ENCODE measurements at regions not wholly inside any gene's neighbourhood (a gene's known extent, or its start where the extent isn't known, plus 50 kb on each side); places are given as distances from the start of the nearest gene placed in this dataset.

GRCh38 chr12:91778091-91778832, 367.4 kb downstream of the BTG1 start:
- peak overlapping the region; percentile 46 for H3K4me3 ChIP-seq (ENCODE audit: low read length)
- no peaks in the 10 kb centered on the region for H3K27me3 ChIP-seq (replicated peaks; ENCODE audit: control insufficient read depth, insufficient read depth, low read length)
- no peak for DNase-seq (ENCODE audit: low read depth)
- H3K9me3 ChIP-seq (ENCODE audit: control insufficient read depth, low read length) = no peaks in the 10 kb centered on the region
- H3K9ac ChIP-seq (ENCODE audit: low read length) = no peak overlapping the region
- H3K36me3 ChIP-seq (ENCODE audit: control insufficient read depth, insufficient read depth, low read length, severe bottlenecking) = no peaks in the 10 kb centered on the region
- H3K4me1 ChIP-seq (ENCODE audit: control insufficient read depth, insufficient read depth, low read length) = peaks cover 27% of the 10 kb centered on the region

GRCh38 chr12:91777268-91777992, 368.2 kb downstream of the BTG1 start:
- H3K36me3 ChIP-seq (ENCODE audit: control insufficient read depth, insufficient read depth, low read length, severe bottlenecking) = no peaks in the 10 kb centered on the region
- DNase-seq (ENCODE audit: low read depth) = no peak
- H3K9ac ChIP-seq (ENCODE audit: low read length) = no peak overlapping the region
- peaks cover 27% of the 10 kb centered on the region for H3K4me1 ChIP-seq (ENCODE audit: control insufficient read depth, insufficient read depth, low read length)
- no peak overlapping the region for H3K4me3 ChIP-seq (ENCODE audit: low read length)
- no peaks in the 10 kb centered on the region for H3K9me3 ChIP-seq (ENCODE audit: control insufficient read depth, low read length)
- H3K27me3 ChIP-seq (replicated peaks; ENCODE audit: control insufficient read depth, insufficient read depth, low read length) = no peaks in the 10 kb centered on the region

DNA sequence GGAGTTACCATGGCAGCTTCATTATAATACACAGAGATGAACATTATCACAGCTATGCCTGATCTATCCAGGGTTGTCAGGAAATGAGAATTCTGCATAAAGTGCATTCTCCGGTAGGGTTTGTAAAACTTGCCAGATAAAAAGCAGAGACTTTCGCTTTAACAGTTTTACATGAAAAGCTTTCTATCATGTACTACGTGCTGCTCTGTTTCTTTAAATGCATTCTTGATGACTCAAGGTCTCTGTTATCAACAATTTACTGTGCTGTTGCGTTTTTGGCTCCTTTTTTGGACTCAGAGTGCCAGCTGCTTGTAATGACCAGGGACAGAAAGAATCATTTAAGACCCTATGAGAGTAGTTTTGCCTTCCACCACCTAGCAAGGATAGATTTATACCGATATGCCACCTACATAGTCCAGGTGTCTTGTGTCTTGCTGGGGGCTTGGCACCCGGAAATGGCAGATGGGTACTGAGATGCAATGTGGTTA, 371.2 kb downstream of the BTG1 start:
- peak; percentile 69 for DNase-seq (ENCODE audit: low read depth)
- peaks cover 27% of the 10 kb centered on the region for H3K4me1 ChIP-seq (ENCODE audit: control insufficient read depth, insufficient read depth, low read length)
- no peaks in the 10 kb centered on the region for H3K36me3 ChIP-seq (ENCODE audit: control insufficient read depth, insufficient read depth, low read length, severe bottlenecking)
- no peaks in the 10 kb centered on the region for H3K9me3 ChIP-seq (ENCODE audit: control insufficient read depth, low read length)
- peak overlapping the region; percentile 44 for H3K9ac ChIP-seq (ENCODE audit: low read length)
- H3K27me3 ChIP-seq (replicated peaks; ENCODE audit: control insufficient read depth, insufficient read depth, low read length) = no peaks in the 10 kb centered on the region
- peak overlapping the region; percentile 78 for H3K4me3 ChIP-seq (ENCODE audit: low read length)

DNA sequence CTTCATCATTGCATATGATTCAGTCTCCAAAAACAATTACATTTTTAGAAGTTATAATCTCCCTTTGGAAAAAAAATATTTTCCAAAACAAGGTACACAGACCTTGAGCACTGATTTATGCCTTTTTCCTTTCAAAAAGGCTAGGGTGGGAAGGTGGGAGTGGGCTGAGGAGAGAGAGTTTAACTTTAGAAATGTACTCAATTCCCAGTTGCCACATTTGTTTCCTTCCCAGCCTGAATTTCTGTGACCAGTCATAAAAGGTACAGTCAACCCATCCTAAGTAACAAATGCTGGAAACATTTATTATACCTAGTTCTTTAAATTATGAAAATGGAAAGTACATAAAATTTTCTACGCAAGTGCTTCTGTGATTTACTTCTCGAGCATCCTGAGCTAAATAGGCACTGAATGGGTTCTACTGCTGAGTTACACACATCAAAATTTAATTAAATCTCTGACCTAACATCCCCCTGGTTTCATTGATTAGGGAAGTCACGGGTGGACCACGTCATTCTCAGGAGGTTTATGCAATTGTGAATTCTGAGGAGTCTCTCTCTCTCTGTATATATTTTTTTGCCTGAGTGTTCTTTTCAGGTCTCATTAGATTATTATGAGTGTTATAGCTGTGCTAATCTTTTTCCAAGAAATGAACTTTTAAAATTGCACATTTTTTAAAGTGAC, 371.8 kb downstream of the BTG1 start:
- Histone ChIP-seq H3K9me3 (ENCODE audit: control insufficient read depth, low read length) (no peaks in the 10 kb centered on the region), H3K36me3 (ENCODE audit: control insufficient read depth, insufficient read depth, low read length, severe bottlenecking) (no peaks in the 10 kb centered on the region), H3K9ac (ENCODE audit: low read length) (peak overlapping the region; percentile 44), H3K4me1 (ENCODE audit: control insufficient read depth, insufficient read depth, low read length) (peaks cover 21% of the 10 kb centered on the region), H3K27me3 (replicated peaks; ENCODE audit: control insufficient read depth, insufficient read depth, low read length) (no peaks in the 10 kb centered on the region), H3K4me3 (ENCODE audit: low read length) (peak overlapping the region; percentile 78)
- no peak for DNase-seq (ENCODE audit: low read depth)

DNA sequence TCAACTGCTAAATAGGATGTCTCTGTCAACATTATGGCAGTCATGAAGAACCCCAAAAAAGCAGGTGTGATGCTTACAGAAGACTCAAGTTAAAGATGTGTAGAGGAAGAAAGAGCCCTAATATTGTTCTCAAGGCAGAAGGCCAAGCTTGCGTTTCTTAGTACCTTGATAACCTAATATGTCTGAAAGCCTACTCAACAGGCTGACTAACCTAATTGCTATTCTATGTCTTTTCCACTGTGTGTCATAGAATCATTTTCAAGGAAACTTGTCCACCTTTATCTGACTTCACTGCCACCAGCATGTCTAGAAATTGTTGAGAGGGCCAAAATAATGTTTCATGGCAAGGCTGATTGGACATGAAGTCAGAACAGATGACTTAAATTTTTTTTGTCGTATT, 373.2 kb downstream of the BTG1 start:
- no peak for DNase-seq (ENCODE audit: low read depth)
- no peak overlapping the region for H3K4me3 ChIP-seq (ENCODE audit: low read length)
- no peak overlapping the region for H3K9ac ChIP-seq (ENCODE audit: low read length)
- H3K9me3 ChIP-seq (ENCODE audit: control insufficient read depth, low read length) = no peaks in the 10 kb centered on the region
- H3K4me1 ChIP-seq (ENCODE audit: control insufficient read depth, insufficient read depth, low read length) = peaks cover 12% of the 10 kb centered on the region
- H3K36me3 ChIP-seq (ENCODE audit: control insufficient read depth, insufficient read depth, low read length, severe bottlenecking) = no peaks in the 10 kb centered on the region
- no peaks in the 10 kb centered on the region for H3K27me3 ChIP-seq (replicated peaks; ENCODE audit: control insufficient read depth, insufficient read depth, low read length)

DNA sequence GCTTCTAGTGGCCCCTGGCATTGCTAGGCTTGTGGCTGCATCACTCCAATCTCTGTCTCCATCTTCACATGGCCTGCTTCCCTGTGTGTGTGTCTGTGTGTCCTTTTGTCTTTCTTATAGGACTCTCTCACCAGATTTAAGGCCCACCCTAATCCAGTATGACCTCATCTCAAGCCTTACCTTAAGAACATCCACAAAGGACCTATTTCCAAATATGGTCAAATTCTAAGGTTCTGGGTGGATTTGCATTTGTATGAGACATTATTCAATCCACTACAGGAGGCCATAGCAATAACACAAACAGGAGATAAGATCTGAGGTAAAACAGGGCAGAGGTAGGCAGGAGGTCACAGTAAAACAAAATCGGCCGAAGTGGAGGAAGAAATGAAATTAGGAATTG, 375.9 kb downstream of the BTG1 start:
- Histone ChIP-seq H3K27me3 (replicated peaks; ENCODE audit: control insufficient read depth, insufficient read depth, low read length) (no peaks in the 10 kb centered on the region), H3K4me3 (ENCODE audit: low read length) (no peak overlapping the region), H3K9ac (ENCODE audit: low read length) (no peak overlapping the region), H3K4me1 (ENCODE audit: control insufficient read depth, insufficient read depth, low read length) (peaks cover 17% of the 10 kb centered on the region), H3K36me3 (ENCODE audit: control insufficient read depth, insufficient read depth, low read length, severe bottlenecking) (no peaks in the 10 kb centered on the region), H3K9me3 (ENCODE audit: control insufficient read depth, low read length) (no peaks in the 10 kb centered on the region)
- DNase-seq (ENCODE audit: low read depth) = no peak

DNA sequence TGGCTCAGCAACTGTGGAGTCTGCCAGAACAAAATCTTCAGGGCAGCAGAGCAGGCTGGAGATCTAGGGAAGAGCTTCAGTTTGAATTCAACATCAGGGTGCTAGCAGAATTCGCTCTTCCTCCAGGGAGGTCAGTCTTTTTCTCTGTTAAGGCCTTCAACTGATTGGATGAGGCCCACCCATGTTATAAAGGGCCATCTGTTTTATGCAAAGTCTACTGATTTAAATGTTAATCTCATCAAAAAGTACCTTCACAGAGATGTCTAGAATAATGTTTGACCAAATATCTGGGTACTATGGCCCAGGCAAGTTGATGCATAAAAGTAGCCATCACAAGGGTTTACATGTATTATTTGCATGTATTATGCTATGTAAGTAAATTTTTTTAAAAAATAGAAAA, 378.4 kb downstream of the BTG1 start:
- no peak for DNase-seq (ENCODE audit: low read depth)
- Histone ChIP-seq H3K9me3 (ENCODE audit: control insufficient read depth, low read length) (no peaks in the 10 kb centered on the region), H3K4me1 (ENCODE audit: control insufficient read depth, insufficient read depth, low read length) (peaks cover 7% of the 10 kb centered on the region), H3K36me3 (ENCODE audit: control insufficient read depth, insufficient read depth, low read length, severe bottlenecking) (no peaks in the 10 kb centered on the region), H3K27me3 (replicated peaks; ENCODE audit: control insufficient read depth, insufficient read depth, low read length) (no peaks in the 10 kb centered on the region), H3K9ac (ENCODE audit: low read length) (no peak overlapping the region), H3K4me3 (ENCODE audit: low read length) (no peak overlapping the region)

GRCh38 chr12:91766454-91766853, 379.2 kb downstream of the BTG1 start:
- no peak overlapping the region for H3K9ac ChIP-seq (ENCODE audit: low read length)
- peaks cover under 1% of the 10 kb centered on the region for H3K9me3 ChIP-seq (ENCODE audit: control insufficient read depth, low read length)
- peak; percentile 53 for DNase-seq (ENCODE audit: low read depth)
- H3K27me3 ChIP-seq (replicated peaks; ENCODE audit: control insufficient read depth, insufficient read depth, low read length) = no peaks in the 10 kb centered on the region
- no peak overlapping the region for H3K4me3 ChIP-seq (ENCODE audit: low read length)
- no peaks in the 10 kb centered on the region for H3K36me3 ChIP-seq (ENCODE audit: control insufficient read depth, insufficient read depth, low read length, severe bottlenecking)
- peaks cover 7% of the 10 kb centered on the region for H3K4me1 ChIP-seq (ENCODE audit: control insufficient read depth, insufficient read depth, low read length)

GRCh38 chr12:91763654-91764370, 381.8 kb downstream of the BTG1 start:
- H3K36me3 ChIP-seq (ENCODE audit: control insufficient read depth, insufficient read depth, low read length, severe bottlenecking) = no peaks in the 10 kb centered on the region
- no peaks in the 10 kb centered on the region for H3K27me3 ChIP-seq (replicated peaks; ENCODE audit: control insufficient read depth, insufficient read depth, low read length)
- H3K9me3 ChIP-seq (ENCODE audit: control insufficient read depth, low read length) = peaks cover 21% of the 10 kb centered on the region
- H3K9ac ChIP-seq (ENCODE audit: low read length) = no peak overlapping the region
- H3K4me3 ChIP-seq (ENCODE audit: low read length) = no peak overlapping the region
- peaks cover 7% of the 10 kb centered on the region for H3K4me1 ChIP-seq (ENCODE audit: control insufficient read depth, insufficient read depth, low read length)
- DNase-seq (ENCODE audit: low read depth) = no peak

DNA sequence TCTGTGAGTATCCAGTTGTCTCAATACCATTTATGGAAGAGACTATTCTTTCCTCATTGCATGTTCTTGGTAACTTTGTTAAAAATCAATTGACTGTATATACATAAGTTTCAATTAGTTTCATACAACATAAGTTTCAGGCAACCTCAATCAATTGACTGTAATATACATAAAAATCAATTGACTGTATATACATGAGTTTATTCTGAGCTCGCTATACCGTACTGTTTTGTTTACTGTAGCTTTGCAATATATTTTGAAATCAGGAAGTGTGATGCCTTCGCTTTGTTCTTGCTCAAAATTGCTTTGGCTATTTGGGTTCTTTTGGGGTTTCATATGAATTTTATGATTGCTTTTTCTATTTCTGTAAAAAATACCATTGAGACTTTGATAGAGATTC, 392.0 kb downstream of the BTG1 start:
- Histone ChIP-seq H3K9me3 (ENCODE audit: control insufficient read depth, low read length) (peaks cover 13% of the 10 kb centered on the region), H3K4me3 (ENCODE audit: low read length) (no peak overlapping the region), H3K27me3 (replicated peaks; ENCODE audit: control insufficient read depth, insufficient read depth, low read length) (no peaks in the 10 kb centered on the region), H3K36me3 (ENCODE audit: control insufficient read depth, insufficient read depth, low read length, severe bottlenecking) (no peaks in the 10 kb centered on the region), H3K4me1 (ENCODE audit: control insufficient read depth, insufficient read depth, low read length) (peaks cover 5% of the 10 kb centered on the region), H3K9ac (ENCODE audit: low read length) (no peak overlapping the region)
- no peak for DNase-seq (ENCODE audit: low read depth)

DNA sequence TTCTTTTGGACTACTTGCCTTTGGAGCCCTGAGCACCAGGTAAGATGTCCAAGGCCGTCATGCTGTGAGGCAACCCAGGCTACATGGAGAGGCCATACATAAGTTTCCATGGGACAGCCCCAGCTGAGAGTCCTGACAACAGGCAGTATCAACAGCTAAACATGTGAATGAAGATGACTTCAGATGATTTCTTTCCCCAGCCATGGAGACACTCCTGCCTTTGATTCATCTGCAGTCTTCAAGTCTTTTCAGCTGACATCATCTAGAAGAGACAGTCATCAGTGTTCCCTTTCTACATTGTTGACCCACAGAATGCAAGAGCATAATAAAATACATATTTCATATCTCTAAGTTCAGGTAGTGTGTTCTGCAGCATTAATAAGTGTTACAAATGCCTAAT, 398.7 kb downstream of the BTG1 start:
- H3K9ac ChIP-seq (ENCODE audit: low read length) = no peak overlapping the region
- H3K9me3 ChIP-seq (ENCODE audit: control insufficient read depth, low read length) = no peaks in the 10 kb centered on the region
- H3K27me3 ChIP-seq (replicated peaks; ENCODE audit: control insufficient read depth, insufficient read depth, low read length) = no peaks in the 10 kb centered on the region
- no peak for DNase-seq (ENCODE audit: low read depth)
- no peaks in the 10 kb centered on the region for H3K4me1 ChIP-seq (ENCODE audit: control insufficient read depth, insufficient read depth, low read length)
- no peaks in the 10 kb centered on the region for H3K36me3 ChIP-seq (ENCODE audit: control insufficient read depth, insufficient read depth, low read length, severe bottlenecking)
- no peak overlapping the region for H3K4me3 ChIP-seq (ENCODE audit: low read length)
